Mucosa of descending colon (tissue), 3 donors: ENCODE measurements at regions not wholly inside any gene's neighbourhood (a gene's known extent, or its start where the extent isn't known, plus 50 kb on each side); places are given as distances from the start of the nearest gene placed in this dataset.

Experiments
- ATAC-seq: fragments of 200-7000 bp; cut with Tn5 transposase; one replicate; pipeline ENCODE4 v1.9.1; 2020; ENCODE audit warnings: mild to moderate bottlenecking, moderate library complexity
- DNase-seq, 3 donors: peaks; one replicate each; pipeline ENCODE4 v3.0.0-alpha.2; 2020
- H3K36me3 ChIP-seq: fragments of 200-600 bp; one replicate; pipeline ENCODE4 v1.8.0; 2021; ENCODE audit warnings: low read depth, mild to moderate bottlenecking
- H3K4me1 ChIP-seq: fragments of 200-600 bp; one replicate; pipeline ENCODE4 v1.8.0; 2021; ENCODE audit warnings: low read depth, mild to moderate bottlenecking
- H3K4me3 ChIP-seq: fragments of 200-600 bp; one replicate; pipeline ENCODE4 v1.8.0; 2021; ENCODE audit warnings: mild to moderate bottlenecking
- H3K9me3 ChIP-seq: fragments of 200-600 bp; one replicate; pipeline ENCODE4 v1.8.0; 2021; ENCODE audit warnings: mild to moderate bottlenecking
- intact Hi-C, 2 donors: fragments of 100-400 bp; cut with DNase I in 1 of 2; cut with micrococcal nuclease in 1 of 2; formaldehyde crosslinking; loops; one replicate each; pipeline versions ENCODE4 v1.11.0 to v1.11.1; 2022; cut with DNase I, micrococcal nuclease
- TF ChIP-seq, protein P1 (sequence below): fragments of 200-600 bp; IDR thresholded peaks from one replicate; pipeline ENCODE4 v1.8.0; 2022; ENCODE audit warnings: antibody characterized with exemption, mild to moderate bottlenecking
- donor health status: DM: no; HTN: no; CAD: no; lungs with moderate emphysema.
- donor health status: DM: no; HTN: no; CAD: no.
- donor health status: DM: no; HTN: yes; CAD: no.

DNA sequence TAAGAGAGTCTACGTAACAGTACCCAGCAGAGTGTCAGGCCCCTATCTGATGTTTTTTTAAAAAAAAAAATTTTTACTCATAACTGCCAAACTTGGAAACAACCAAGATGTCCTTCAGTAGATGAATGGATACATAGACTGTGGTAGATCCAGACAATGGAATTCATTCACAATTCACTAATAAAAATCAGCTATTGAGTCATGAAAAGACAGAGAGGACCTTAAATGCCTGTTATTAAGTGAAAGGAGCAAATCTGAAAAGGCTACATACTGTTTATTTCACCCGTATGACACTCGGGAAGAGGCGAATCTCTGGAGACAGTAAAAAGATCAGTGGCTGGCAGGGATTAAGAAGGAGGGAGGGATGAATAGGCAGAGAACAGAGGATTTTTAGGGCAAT is 541.4 kb upstream of the TENM4 start:
- H3K4me3 ChIP-seq = no peak overlapping the region
- DNase-seq = no peak
- no peaks in the 10 kb centered on the region for H3K36me3 ChIP-seq
- no peaks in the 10 kb centered on the region for H3K4me1 ChIP-seq
- TF ChIP-seq, protein P1, sequence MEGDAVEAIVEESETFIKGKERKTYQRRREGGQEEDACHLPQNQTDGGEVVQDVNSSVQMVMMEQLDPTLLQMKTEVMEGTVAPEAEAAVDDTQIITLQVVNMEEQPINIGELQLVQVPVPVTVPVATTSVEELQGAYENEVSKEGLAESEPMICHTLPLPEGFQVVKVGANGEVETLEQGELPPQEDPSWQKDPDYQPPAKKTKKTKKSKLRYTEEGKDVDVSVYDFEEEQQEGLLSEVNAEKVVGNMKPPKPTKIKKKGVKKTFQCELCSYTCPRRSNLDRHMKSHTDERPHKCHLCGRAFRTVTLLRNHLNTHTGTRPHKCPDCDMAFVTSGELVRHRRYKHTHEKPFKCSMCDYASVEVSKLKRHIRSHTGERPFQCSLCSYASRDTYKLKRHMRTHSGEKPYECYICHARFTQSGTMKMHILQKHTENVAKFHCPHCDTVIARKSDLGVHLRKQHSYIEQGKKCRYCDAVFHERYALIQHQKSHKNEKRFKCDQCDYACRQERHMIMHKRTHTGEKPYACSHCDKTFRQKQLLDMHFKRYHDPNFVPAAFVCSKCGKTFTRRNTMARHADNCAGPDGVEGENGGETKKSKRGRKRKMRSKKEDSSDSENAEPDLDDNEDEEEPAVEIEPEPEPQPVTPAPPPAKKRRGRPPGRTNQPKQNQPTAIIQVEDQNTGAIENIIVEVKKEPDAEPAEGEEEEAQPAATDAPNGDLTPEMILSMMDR = no peak
- ATAC-seq = no peak
- H3K9me3 ChIP-seq = no peaks in the 10 kb centered on the region
- intact Hi-C loops = no loop called here

- Histone ChIP-seq H3K9me3 (no peaks in the 10 kb centered on the region), H3K4me1 (no peaks in the 10 kb centered on the region), H3K36me3 (no peaks in the 10 kb centered on the region), H3K4me3 (no peak overlapping the region)
- DNase-seq (no peak), ATAC-seq (no peak)
- TF ChIP-seq, protein P1 = no peak
- intact Hi-C loops = no loop called here
These were observed 540.1 kb upstream of the TENM4 start for GRCh38 chr11:79980916-79981315.

- peak; percentile 14 for ATAC-seq
- TF ChIP-seq, protein P1 = no peak
- intact Hi-C loops = no loop called here
- no peaks in the 10 kb centered on the region for H3K4me1 ChIP-seq
- no peaks in the 10 kb centered on the region for H3K36me3 ChIP-seq
- no peaks in the 10 kb centered on the region for H3K9me3 ChIP-seq
- no peak for DNase-seq
- no peak overlapping the region for H3K4me3 ChIP-seq
These were observed 533.1 kb upstream of the TENM4 start for GRCh38 chr11:79973721-79974617.

DNA sequence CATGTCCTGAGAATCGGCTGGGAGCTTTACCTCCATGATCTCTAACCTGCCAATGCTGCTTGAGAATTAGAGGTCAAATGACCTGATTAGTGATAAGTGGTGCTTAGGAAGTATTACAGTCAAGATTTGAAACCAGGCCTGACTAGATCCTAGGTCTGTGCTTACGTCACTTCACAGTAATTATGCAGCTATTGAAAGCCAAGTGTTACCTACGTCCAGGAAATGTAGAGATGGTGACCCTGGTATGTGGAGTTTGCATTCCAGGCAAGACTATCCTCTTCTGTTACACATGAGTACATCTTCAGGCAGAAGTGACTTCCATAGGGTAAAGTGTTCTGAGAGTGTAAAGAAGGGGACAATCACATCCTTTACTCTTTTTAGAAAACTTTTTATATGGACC is 530.4 kb upstream of the TENM4 start:
- DNase-seq = no peak
- intact Hi-C loops = no loop called here
- TF ChIP-seq, protein P1 = no peak

GRCh38 chr11:79966592-79966991 is 525.8 kb upstream of the TENM4 start:
- DNase-seq (no peak), ATAC-seq (no peak)
- H3K9me3 ChIP-seq = no peaks in the 10 kb centered on the region
- intact Hi-C loops = no loop called here
- H3K4me3 ChIP-seq = no peak overlapping the region
- no peaks in the 10 kb centered on the region for H3K36me3 ChIP-seq
- TF ChIP-seq, protein P1 = no peak
- no peaks in the 10 kb centered on the region for H3K4me1 ChIP-seq

More for the DNA sequence above, 530.4 kb upstream of the TENM4 start:
- H3K36me3 ChIP-seq = no peaks in the 10 kb centered on the region
- H3K4me3 ChIP-seq = no peak overlapping the region
- H3K9me3 ChIP-seq = no peaks in the 10 kb centered on the region
- H3K4me1 ChIP-seq = no peaks in the 10 kb centered on the region
- no peak for ATAC-seq
